Trophoblast cell (in vitro differentiated cells and primary cell): ENCODE measurements at regions not wholly inside any gene's neighbourhood (a gene's known extent, or its start where the extent isn't known, plus 50 kb on each side); places are given as distances from the start of the nearest gene placed in this dataset.

Experiments
- DNase-seq, 2 donors: peaks; one replicate each; pipeline ENCODE4 v3.0.0-alpha.2; 2016
- H2AFZ ChIP-seq: 2 replicates; pipeline ENCODE4 v1.6.1; 2013; ENCODE audit warnings: low read length, moderate library complexity, mild to moderate bottlenecking; ENCODE audit not compliant: insufficient read depth, poor library complexity
- H2AK5ac ChIP-seq: 2 replicates; pipeline ENCODE4 v1.6.1; 2013; ENCODE audit warnings: mild to moderate bottlenecking, low read length
- H2BK120ac ChIP-seq: 2 replicates; pipeline ENCODE4 v1.6.1; 2013; ENCODE audit warnings: low read length, mild to moderate bottlenecking, moderate library complexity; ENCODE audit not compliant: insufficient read depth, poor library complexity
- H2BK12ac ChIP-seq: 2 replicates; pipeline ENCODE4 v1.6.1; 2013; ENCODE audit warnings: mild to moderate bottlenecking, low read length, moderate library complexity
- H2BK5ac ChIP-seq: 2 replicates; pipeline ENCODE4 v1.6.1; 2013; ENCODE audit warnings: low read length, low read depth, moderate library complexity, mild to moderate bottlenecking; ENCODE audit not compliant: poor library complexity
- H3K14ac ChIP-seq: 2 replicates; pipeline ENCODE4 v1.6.1; 2013; ENCODE audit warnings: mild to moderate bottlenecking, low read length
- H3K18ac ChIP-seq: 2 replicates; pipeline ENCODE4 v1.6.1; 2013; ENCODE audit warnings: mild to moderate bottlenecking, low read length
- H3K23ac ChIP-seq: 2 replicates; pipeline ENCODE4 v1.6.1; 2013; ENCODE audit warnings: low read length
- H3K27ac ChIP-seq: 2 replicates; pipeline ENCODE4 v1.5.1; 2013; ENCODE audit warnings: low read depth, mild to moderate bottlenecking, inconsistent platforms, low read length, moderate library complexity
- H3K27me3 ChIP-seq: 2 replicates; pipeline ENCODE4 v1.6.1; 2013; ENCODE audit warnings: inconsistent platforms, mild to moderate bottlenecking, low read length, moderate library complexity; ENCODE audit not compliant: insufficient read depth
- H3K36me3 ChIP-seq, 2 experiments: 1 replicate in 1 of 2; 2 replicates in 1 of 2; pipeline ENCODE4 v1.6.1; 2013; ENCODE audit warnings: low read length in 2 of 2, mild to moderate bottlenecking in 2 of 2, moderate library complexity in 1 of 2; ENCODE audit not compliant: insufficient read depth in 2 of 2, control insufficient read depth in 1 of 2
- H3K4ac ChIP-seq: 2 replicates; pipeline ENCODE4 v1.6.1; 2013; ENCODE audit warnings: low read depth, mild to moderate bottlenecking, low read length, moderate library complexity
- H3K4me1 ChIP-seq, 2 experiments: 1 replicate in 1 of 2; 2 replicates in 1 of 2; pipeline ENCODE4 v1.6.1; 2013; ENCODE audit warnings: low read length in 2 of 2, mild to moderate bottlenecking in 2 of 2, moderate library complexity in 1 of 2; ENCODE audit not compliant: insufficient read depth in 2 of 2, control insufficient read depth in 1 of 2
- H3K4me2 ChIP-seq: 2 replicates; pipeline ENCODE4 v1.6.1; 2013; ENCODE audit warnings: inconsistent platforms, mild to moderate bottlenecking, low read length, moderate library complexity
- H3K4me3 ChIP-seq: 2 replicates; pipeline ENCODE4 v1.5.1; 2013; ENCODE audit warnings: mild to moderate bottlenecking, low read depth, low read length, inconsistent platforms
- H3K79me1 ChIP-seq: one replicate; pipeline ENCODE4 v1.6.1; 2013; ENCODE audit warnings: low read length
- H3K79me2 ChIP-seq: 2 replicates; pipeline ENCODE4 v1.6.1; 2013; ENCODE audit warnings: low read length, mild to moderate bottlenecking; ENCODE audit not compliant: control insufficient read depth, insufficient read depth, poor library complexity
- H3K9ac ChIP-seq: 2 replicates; pipeline ENCODE4 v1.6.1; 2013; ENCODE audit warnings: mild to moderate bottlenecking, low read length
- H3K9me3 ChIP-seq: 2 replicates; pipeline ENCODE4 v1.6.1; 2013; ENCODE audit warnings: low read depth, mild to moderate bottlenecking, control low read depth, inconsistent platforms, low read length; ENCODE audit not compliant: insufficient read depth
- H4K12ac ChIP-seq: 2 replicates; pipeline ENCODE4 v1.6.1; 2013; ENCODE audit warnings: low read depth, mild to moderate bottlenecking, low read length, moderate library complexity
- H4K8ac ChIP-seq: 2 replicates; pipeline ENCODE4 v1.6.1; 2013; ENCODE audit warnings: low read depth, mild to moderate bottlenecking, low read length, moderate library complexity
- H4K91ac ChIP-seq: one replicate; pipeline ENCODE4 v1.6.1; 2013; ENCODE audit warnings: low read depth, mild to moderate bottlenecking, low read length, moderate library complexity
- WGBS: extraction: QIAGEN DNeasy Blood & Tissue Kit; methylation state at CpG from one replicate; pipeline ENCODE4 v1.1.7; 2013; ENCODE audit warnings: missing lambda C conversion rate; ENCODE audit not compliant: insufficient read length, insufficient coverage; ENCODE audit errors: extremely low coverage; 5-methylcytosine and 5-hydroxymethylcytosine counted together

- Histone ChIP-seq H3K9ac (no peak overlapping the region), H2BK120ac (no peak overlapping the region), H3K4ac (no peak overlapping the region), H3K4me2 (no peak overlapping the region), H3K23ac (no peak overlapping the region), H4K8ac (no peak overlapping the region), H2BK12ac (peak overlapping the region; percentile 40), H3K27me3 (no peaks in the 10 kb centered on the region), H3K4me1 (peaks cover 0 to 1% of the 10 kb centered on the region in 2 experiments), H3K9me3 (no peaks in the 10 kb centered on the region), H3K4me3 (no peak overlapping the region), H3K27ac (no peak overlapping the region), H3K36me3 (no peaks in the 10 kb centered on the region), H4K12ac (no peak overlapping the region), H3K18ac (no peak overlapping the region), H4K91ac (no peak overlapping the region), H3K79me2 (no peaks in the 10 kb centered on the region), H2BK5ac (no peak overlapping the region), H3K79me1 (peaks cover 2% of the 10 kb centered on the region), H2AFZ (no peak overlapping the region), H2AK5ac (no peak overlapping the region), H3K14ac (no peak overlapping the region)
- no peak for DNase-seq
- WGBS: no CpG with 5 or more reads among the region's 1 CpG
These were observed 182.5 kb upstream of the DIO2 start for GRCh38 chr14:80393766-80394165.

GRCh38 chr14:80390906-80391305 is 179.6 kb upstream of the DIO2 start:
- DNase-seq: peak; percentile 84 to 98
- no peak overlapping the region for H3K4me2 ChIP-seq

GRCh38 chr14:80388980-80389711 is 177.8 kb upstream of the DIO2 start:
- Histone ChIP-seq H4K91ac (no peak overlapping the region), H3K14ac (no peak overlapping the region), H3K9ac (no peak overlapping the region), H2BK5ac (no peak overlapping the region), H2AK5ac (no peak overlapping the region), H2BK120ac (no peak overlapping the region), H3K79me2 (no peaks in the 10 kb centered on the region), H3K4me2 (no peak overlapping the region), H3K36me3 (no peaks in the 10 kb centered on the region), H3K79me1 (peaks cover 11% of the 10 kb centered on the region), H3K23ac (no peak overlapping the region), H4K8ac (no peak overlapping the region), H2BK12ac (no peak overlapping the region), H3K4ac (no peak overlapping the region), H3K27ac (peak overlapping the region; percentile 87), H3K18ac (no peak overlapping the region), H4K12ac (no peak overlapping the region), H2AFZ (no peak overlapping the region), H3K9me3 (no peaks in the 10 kb centered on the region), H3K27me3 (no peaks in the 10 kb centered on the region), H3K4me1 (peaks cover 10 to 18% of the 10 kb centered on the region in 2 experiments), H3K4me3 (no peak overlapping the region)
- WGBS: no CpG with 5 or more reads among the region's 2 CpGs
- peak; percentile 68 to 94 for DNase-seq

More at GRCh38 chr14:80390906-80391305, 179.6 kb upstream of the DIO2 start:
- Histone ChIP-seq H3K79me1 (peaks cover 11% of the 10 kb centered on the region), H3K4me3 (no peak overlapping the region), H4K91ac (no peak overlapping the region), H3K9me3 (no peaks in the 10 kb centered on the region), H3K23ac (no peak overlapping the region), H2BK120ac (no peak overlapping the region), H3K4ac (no peak overlapping the region), H3K79me2 (no peaks in the 10 kb centered on the region), H2BK12ac (no peak overlapping the region), H3K14ac (no peak overlapping the region), H4K12ac (no peak overlapping the region), H3K9ac (no peak overlapping the region), H2BK5ac (no peak overlapping the region), H3K27ac (peak overlapping the region; percentile 95), H3K27me3 (no peaks in the 10 kb centered on the region), H2AFZ (no peak overlapping the region), H4K8ac (no peak overlapping the region), H2AK5ac (no peak overlapping the region), H3K4me1 (peaks cover 10 to 13% of the 10 kb centered on the region in 2 experiments), H3K18ac (no peak overlapping the region), H3K36me3 (no peaks in the 10 kb centered on the region)
- no CpG with 5 or more reads among the region's 1 CpG for WGBS

- H3K4me3 ChIP-seq: no peak overlapping the region
- H3K9me3 ChIP-seq: no peaks in the 10 kb centered on the region
- H3K23ac ChIP-seq: no peak overlapping the region
- H3K36me3 ChIP-seq: no peaks in the 10 kb centered on the region
- H2AFZ ChIP-seq: no peak overlapping the region
- no peak overlapping the region for H3K9ac ChIP-seq
- no peaks in the 10 kb centered on the region for H3K79me2 ChIP-seq
- H3K14ac ChIP-seq: peak overlapping the region; percentile 90
- peak overlapping the region; percentile 89 for H2AK5ac ChIP-seq
- peak overlapping the region; percentile 76 for H4K91ac ChIP-seq
- peak overlapping the region; percentile 29 for H3K18ac ChIP-seq
- H3K4me1 ChIP-seq: peaks cover 10 to 18% of the 10 kb centered on the region in 2 experiments
- peak overlapping the region; percentile 64 for H4K8ac ChIP-seq
- peak overlapping the region; percentile 27 for H3K27ac ChIP-seq
- no CpG with 5 or more reads among the region's 7 CpGs for WGBS
- no peak overlapping the region for H4K12ac ChIP-seq
- H3K4ac ChIP-seq: peak overlapping the region; percentile 61
- H3K4me2 ChIP-seq: no peak overlapping the region
- H3K79me1 ChIP-seq: peaks cover 11% of the 10 kb centered on the region
- no peaks in the 10 kb centered on the region for H3K27me3 ChIP-seq
- peak; percentile 86 to 93 for DNase-seq
- peak overlapping the region; percentile 82 for H2BK120ac ChIP-seq
- H2BK12ac ChIP-seq: peak overlapping the region; percentile 84
- H2BK5ac ChIP-seq: peak overlapping the region; percentile 46
These were observed 176.3 kb upstream of the DIO2 start for GRCh38 chr14:80387563-80387981.
